ENCODE measurements at regions not wholly inside any gene's neighbourhood (a gene's known extent, or its start where the extent isn't known, plus 50 kb on each side); places are given as distances from the start of the nearest gene placed in this dataset.

DNA sequence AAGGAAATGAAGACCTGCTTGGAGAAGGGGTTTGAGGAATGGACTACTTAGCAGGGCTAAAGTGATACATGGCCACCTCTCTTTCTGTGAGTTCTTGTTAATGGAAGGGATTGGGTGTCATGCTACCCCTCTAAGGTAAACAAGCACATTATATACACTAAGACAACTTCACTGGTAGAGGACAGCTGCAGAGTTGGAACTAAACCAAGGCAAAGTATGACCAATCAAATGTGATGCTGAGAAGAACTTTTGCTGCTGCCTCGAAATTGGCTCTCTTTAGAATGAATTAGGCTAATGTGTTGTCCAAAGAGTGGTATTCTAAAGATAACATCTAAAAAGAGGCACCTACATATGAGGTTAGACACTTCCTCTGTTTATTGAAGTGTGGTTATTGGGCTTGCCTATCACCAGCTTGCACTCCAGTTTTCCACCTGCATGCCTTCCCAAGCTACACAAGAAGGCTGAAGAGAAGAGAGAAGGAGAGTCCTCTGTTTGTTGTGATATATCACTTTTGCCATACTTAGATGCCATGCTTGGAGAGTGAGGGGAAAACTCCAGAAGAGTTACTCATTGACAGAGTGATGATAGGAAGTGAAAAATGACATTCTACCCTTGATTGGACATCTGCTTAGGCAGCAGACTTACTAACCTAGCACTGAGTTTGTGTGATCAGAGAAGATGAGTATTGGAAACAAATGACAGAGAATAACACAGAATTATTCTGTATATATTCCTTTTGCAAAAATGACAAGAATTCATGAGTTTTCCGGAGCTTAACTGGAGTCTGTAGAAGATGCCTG, 536.1 kb downstream of the ZNF608 start:
- no TSS peak for BruUV-seq (replicated peaks)

More for the DNA sequence above, 536.1 kb downstream of the ZNF608 start:
- intact Hi-C loops (cut with micrococcal nuclease; ENCODE audit: unreplicated experiment) (no loop called here), in situ Hi-C loops (cut with HindIII; ENCODE audit: extremely low pct_ligation_motif_present, low pct_unique_long_range_greater_than_20kb) (no loop called here)
- ChIA-PET POLR2A (no interaction called here), CTCF (ENCODE audit: low intra/inter-chr PET ratio, low total read pairs) (no interaction called here)
- no peaks in the 10 kb centered on the region for H3K79me2 ChIP-seq (ENCODE audit: insufficient read depth, low read length)
- ATAC-seq (no peak), DNase-seq (ENCODE audit: low spot score) (no peak), FAIRE-seq (no peak)
- H4K20me1 ChIP-seq (ENCODE audit: insufficient read depth, low read length): no peaks in the 10 kb centered on the region
- H3K4me1 ChIP-seq (ENCODE audit: insufficient read depth, low read length): no peaks in the 10 kb centered on the region
- H2AFZ ChIP-seq (ENCODE audit: low read length): no peak overlapping the region
- TF ChIP-seq SNAPC4 (CRISPR knock-in tag; IDR thresholded peaks at IDR 0.05) (no peak), ATF6 (CRISPR knock-in tag; conservative IDR thresholded peaks at IDR 0.05) (no peak), THAP7 (CRISPR knock-in tag; IDR thresholded peaks at IDR 0.05) (no peak), ZNF768 (CRISPR knock-in tag; IDR thresholded peaks at IDR 0.05) (no peak), ZNF614 (CRISPR knock-in tag; IDR thresholded peaks at IDR 0.05; ENCODE audit: borderline replicate concordance) (no peak)
- TF ChIP-seq, protein P1, sequence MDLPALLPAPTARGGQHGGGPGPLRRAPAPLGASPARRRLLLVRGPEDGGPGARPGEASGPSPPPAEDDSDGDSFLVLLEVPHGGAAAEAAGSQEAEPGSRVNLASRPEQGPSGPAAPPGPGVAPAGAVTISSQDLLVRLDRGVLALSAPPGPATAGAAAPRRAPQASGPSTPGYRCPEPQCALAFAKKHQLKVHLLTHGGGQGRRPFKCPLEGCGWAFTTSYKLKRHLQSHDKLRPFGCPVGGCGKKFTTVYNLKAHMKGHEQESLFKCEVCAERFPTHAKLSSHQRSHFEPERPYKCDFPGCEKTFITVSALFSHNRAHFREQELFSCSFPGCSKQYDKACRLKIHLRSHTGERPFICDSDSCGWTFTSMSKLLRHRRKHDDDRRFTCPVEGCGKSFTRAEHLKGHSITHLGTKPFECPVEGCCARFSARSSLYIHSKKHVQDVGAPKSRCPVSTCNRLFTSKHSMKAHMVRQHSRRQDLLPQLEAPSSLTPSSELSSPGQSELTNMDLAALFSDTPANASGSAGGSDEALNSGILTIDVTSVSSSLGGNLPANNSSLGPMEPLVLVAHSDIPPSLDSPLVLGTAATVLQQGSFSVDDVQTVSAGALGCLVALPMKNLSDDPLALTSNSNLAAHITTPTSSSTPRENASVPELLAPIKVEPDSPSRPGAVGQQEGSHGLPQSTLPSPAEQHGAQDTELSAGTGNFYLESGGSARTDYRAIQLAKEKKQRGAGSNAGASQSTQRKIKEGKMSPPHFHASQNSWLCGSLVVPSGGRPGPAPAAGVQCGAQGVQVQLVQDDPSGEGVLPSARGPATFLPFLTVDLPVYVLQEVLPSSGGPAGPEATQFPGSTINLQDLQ (CRISPR knock-in tag; IDR thresholded peaks at IDR 0.05): no peak
- peaks cover 29% of the 10 kb centered on the region; the same call in 1 of the 2 replicates for H3K9me3 ChIP-seq (ENCODE audit: low read length)
- H3K4me3 ChIP-seq (replicated peaks in 1 of 3; ENCODE audit: insufficient read depth in 1 of 3, low read depth in 2 of 3, low read length in 3 of 3): no peak overlapping the region
- no peak overlapping the region for H3K27ac ChIP-seq (ENCODE audit: extremely low read length, insufficient read depth, low read length)
- 11% methylated on average over 2 of the region's 2 CpGs for WGBS (ENCODE audit: low lambda C conversion rate)
- H3K4me2 ChIP-seq (ENCODE audit: low read depth, low read length): no peak overlapping the region
- no peak overlapping the region for H3K9ac ChIP-seq (ENCODE audit: insufficient read depth, low read depth, low read length)
- no peaks in the 10 kb centered on the region for H3K27me3 ChIP-seq (ENCODE audit: control insufficient read depth in 1 of 2, insufficient read depth in 2 of 2, low read length in 2 of 2)
- no peaks in the 10 kb centered on the region for H3K36me3 ChIP-seq (replicated peaks in 1 of 2; ENCODE audit: control insufficient read depth in 1 of 2, insufficient read depth in 2 of 2, low read length in 2 of 2)
